ENCODE measurements at regions not wholly inside any gene's neighbourhood (a gene's known extent, or its start where the extent isn't known, plus 50 kb on each side); places are given as distances from the start of the nearest gene placed in this dataset.

- TF ChIP-seq CTCF (IDR thresholded peaks at IDR 0.05) (no peak), EP300 (IDR thresholded peaks at IDR 0.05) (no peak), POLR2A (IDR thresholded peaks at IDR 0.05) (no peak)
Observed at GRCh38 chr14:53215101-53215500, 62.0 kb upstream of the DDHD1 start.
